Fibroblast of skin of left biceps (primary cell): ENCODE measurements at regions not wholly inside any gene's neighbourhood (a gene's known extent, or its start where the extent isn't known, plus 50 kb on each side); places are given as distances from the start of the nearest gene placed in this dataset.

Experiments used
- DNase-seq, 2 experiments: peaks; one replicate each; pipeline ENCODE4 v3.0.0-alpha.2; 2013; ENCODE audit warnings: low read depth in 2 of 2

- no peak for DNase-seq
Observed at GRCh38 chr11:91817996-91818395, 406.6 kb upstream of the FAT3 start.

GRCh38 chr11:91813263-91813662, 411.4 kb upstream of the FAT3 start:
- DNase-seq, result no peak

- DNase-seq, result no peak
Observed at GRCh38 chr11:91810871-91811270, 413.7 kb upstream of the FAT3 start.

GRCh38 chr11:91805293-91805692, 419.3 kb upstream of the FAT3 start:
- no peak for DNase-seq

- DNase-seq, result peak; percentile 78 to 79
Observed at GRCh38 chr11:91804042-91804441, 420.6 kb upstream of the FAT3 start.

GRCh38 chr11:91802475-91802874, 422.1 kb upstream of the FAT3 start:
- DNase-seq, result no peak

- no peak for DNase-seq
Observed at GRCh38 chr11:91800208-91800914, 424.3 kb upstream of the FAT3 start.

- no peak for DNase-seq
Observed at GRCh38 chr11:91798240-91798639, 426.4 kb upstream of the FAT3 start.

GRCh38 chr11:91796999-91797398, 427.6 kb upstream of the FAT3 start:
- DNase-seq, result no peak

GRCh38 chr11:91795139-91795887, 429.3 kb upstream of the FAT3 start:
- no peak for DNase-seq

GRCh38 chr11:91794146-91794545, 430.5 kb upstream of the FAT3 start:
- DNase-seq, result no peak

GRCh38 chr11:91792779-91793262, 431.8 kb upstream of the FAT3 start:
- DNase-seq, result no peak

GRCh38 chr11:91791171-91791468, 433.5 kb upstream of the FAT3 start:
- no peak for DNase-seq

- no peak for DNase-seq
Observed at GRCh38 chr11:91790346-91791170, 434.1 kb upstream of the FAT3 start.

GRCh38 chr11:91788764-91789163, 435.9 kb upstream of the FAT3 start:
- DNase-seq, result no peak

GRCh38 chr11:91786097-91786496, 438.5 kb upstream of the FAT3 start:
- no peak for DNase-seq

GRCh38 chr11:91783173-91783572, 441.4 kb upstream of the FAT3 start:
- no peak for DNase-seq

GRCh38 chr11:91778758-91779157, 445.9 kb upstream of the FAT3 start:
- no peak for DNase-seq

GRCh38 chr11:91776655-91777054, 448.0 kb upstream of the FAT3 start:
- DNase-seq, result no peak

GRCh38 chr11:91773090-91773489, 451.5 kb upstream of the FAT3 start:
- peak in 1 of 2 experiments; percentile 3 for DNase-seq

GRCh38 chr11:91771961-91772360, 452.7 kb upstream of the FAT3 start:
- no peak for DNase-seq

- no peak for DNase-seq
Observed at GRCh38 chr11:91768783-91769182, 455.8 kb upstream of the FAT3 start.

- DNase-seq, result no peak
Observed at GRCh38 chr11:91763331-91763730, 461.3 kb upstream of the FAT3 start.
